ENCODE measurements at regions not wholly inside any gene's neighbourhood (a gene's known extent, or its start where the extent isn't known, plus 50 kb on each side); places are given as distances from the start of the nearest gene placed in this dataset.

DNA sequence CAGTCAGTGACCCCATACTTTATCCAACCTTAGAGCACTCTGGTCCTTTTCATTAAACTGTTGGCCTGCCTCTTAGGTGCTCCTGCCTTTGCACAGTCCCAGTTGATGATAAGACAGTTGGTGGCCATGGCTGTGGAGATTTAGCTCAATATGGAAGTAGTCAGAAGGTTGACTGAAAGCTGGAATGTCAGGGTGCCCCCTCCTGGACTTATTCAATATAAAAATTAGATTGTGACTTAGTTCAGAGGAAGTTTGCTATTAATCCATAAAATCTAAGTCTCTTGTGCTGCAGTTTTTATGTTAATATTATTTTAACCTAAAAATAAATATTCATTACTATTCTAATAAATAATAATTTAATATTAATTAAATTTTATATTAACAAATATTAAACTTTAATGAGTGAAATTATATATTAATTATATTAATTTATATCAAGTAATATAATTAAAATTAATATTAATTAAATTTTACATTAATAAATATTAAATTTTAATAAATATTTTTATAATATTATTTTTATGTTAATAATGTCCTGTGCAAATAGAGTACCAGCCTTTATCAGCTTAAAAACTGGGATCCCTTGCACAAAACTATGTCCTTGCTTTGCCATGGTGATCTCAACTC lies 77.7 kb upstream of the ADAMTSL1 start:
- TF ChIP-seq, protein P1, sequence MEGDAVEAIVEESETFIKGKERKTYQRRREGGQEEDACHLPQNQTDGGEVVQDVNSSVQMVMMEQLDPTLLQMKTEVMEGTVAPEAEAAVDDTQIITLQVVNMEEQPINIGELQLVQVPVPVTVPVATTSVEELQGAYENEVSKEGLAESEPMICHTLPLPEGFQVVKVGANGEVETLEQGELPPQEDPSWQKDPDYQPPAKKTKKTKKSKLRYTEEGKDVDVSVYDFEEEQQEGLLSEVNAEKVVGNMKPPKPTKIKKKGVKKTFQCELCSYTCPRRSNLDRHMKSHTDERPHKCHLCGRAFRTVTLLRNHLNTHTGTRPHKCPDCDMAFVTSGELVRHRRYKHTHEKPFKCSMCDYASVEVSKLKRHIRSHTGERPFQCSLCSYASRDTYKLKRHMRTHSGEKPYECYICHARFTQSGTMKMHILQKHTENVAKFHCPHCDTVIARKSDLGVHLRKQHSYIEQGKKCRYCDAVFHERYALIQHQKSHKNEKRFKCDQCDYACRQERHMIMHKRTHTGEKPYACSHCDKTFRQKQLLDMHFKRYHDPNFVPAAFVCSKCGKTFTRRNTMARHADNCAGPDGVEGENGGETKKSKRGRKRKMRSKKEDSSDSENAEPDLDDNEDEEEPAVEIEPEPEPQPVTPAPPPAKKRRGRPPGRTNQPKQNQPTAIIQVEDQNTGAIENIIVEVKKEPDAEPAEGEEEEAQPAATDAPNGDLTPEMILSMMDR (IDR thresholded peaks at IDR 0.05) = no peak
- no peak for TF ChIP-seq EZH2 (IDR thresholded peaks at IDR 0.05; ENCODE audit: borderline replicate concordance, insufficient read depth, low read depth, low read length, poor library complexity, severe bottlenecking)

All from B cell (primary cell).